SW480 (cell line): ENCODE measurements at regions not wholly inside any gene's neighbourhood (a gene's known extent, or its start where the extent isn't known, plus 50 kb on each side); places are given as distances from the start of the nearest gene placed in this dataset.
A peak's percentile ranks its signal among the peaks of the same experiment; 100 is the strongest.
"Not testable (repeated sequence)": the region's sequence is repeated elsewhere in the genome, so short reads cannot be mapped to it uniquely, and the experiment has no call there.

Experiments
- DNase-seq: peaks from one replicate; pipeline ENCODE4 v3.0.0-alpha.2; 2016; ENCODE audit warnings: low spot score

- no peak for DNase-seq
Observed at GRCh38 chr4:57234252-57234775, 124.1 kb upstream of the IGFBP7 start.

DNA sequence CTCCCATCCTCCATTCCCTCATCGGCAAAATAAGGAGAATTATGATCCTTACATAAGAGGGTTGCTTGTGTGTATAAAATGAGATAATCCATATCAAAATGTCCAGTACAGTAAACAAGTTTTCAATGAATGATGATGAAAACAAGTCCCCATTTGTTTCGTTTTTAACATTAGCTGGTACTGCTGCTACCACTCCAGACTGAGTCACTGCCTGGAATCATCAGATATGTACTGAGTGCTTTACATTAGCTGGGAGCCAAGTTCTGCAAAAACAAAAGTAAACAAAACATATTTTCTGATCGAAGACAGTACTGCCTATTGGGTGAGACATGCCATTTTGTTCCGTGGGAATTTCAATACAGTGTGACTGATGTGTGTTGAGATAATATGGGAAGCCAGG lies 123.2 kb upstream of the IGFBP7 start:
- DNase-seq: no peak

DNA sequence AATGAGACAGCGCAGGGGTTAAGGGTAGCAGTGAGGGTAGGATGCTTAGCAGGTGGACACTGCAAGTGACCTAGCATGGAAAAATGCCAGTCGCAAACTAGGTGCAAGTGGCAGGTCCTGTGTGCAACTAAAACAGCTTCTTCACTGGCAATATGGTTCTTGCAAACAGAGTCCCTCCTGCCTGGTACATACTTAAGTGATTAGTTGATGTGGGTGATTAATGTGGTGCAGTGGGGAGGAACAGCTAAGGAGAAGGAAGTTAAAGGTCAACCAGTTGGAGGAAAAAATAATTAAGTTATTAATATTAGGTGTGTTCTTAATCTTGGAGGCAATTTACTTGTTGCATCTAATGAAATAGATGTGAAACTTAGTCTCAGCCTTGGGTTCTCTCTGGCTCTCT lies 121.6 kb upstream of the IGFBP7 start:
- no peak for DNase-seq

DNA sequence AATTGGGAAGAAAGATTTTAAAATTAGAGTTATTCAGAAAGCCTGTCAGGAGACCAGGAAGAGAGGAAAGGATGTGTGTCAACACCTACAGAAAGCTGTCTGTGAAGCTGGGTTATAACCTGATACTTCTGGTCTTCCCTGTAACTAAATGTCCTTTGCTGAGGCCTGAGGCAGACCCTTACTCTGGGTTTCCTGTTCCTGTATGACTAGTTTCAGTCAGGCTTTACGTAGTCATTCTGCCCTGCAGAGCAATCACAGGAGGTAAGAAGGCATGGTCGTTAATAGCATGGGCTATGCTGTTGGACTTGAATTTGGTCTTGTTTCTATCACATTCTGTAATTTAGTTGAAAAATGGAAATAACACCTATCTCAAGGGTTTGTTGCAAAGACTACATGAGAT lies 110.5 kb upstream of the IGFBP7 start:
- DNase-seq: no peak

GRCh38 chr4:57220172-57220571 lies 110.0 kb upstream of the IGFBP7 start:
- DNase-seq: no peak

DNA sequence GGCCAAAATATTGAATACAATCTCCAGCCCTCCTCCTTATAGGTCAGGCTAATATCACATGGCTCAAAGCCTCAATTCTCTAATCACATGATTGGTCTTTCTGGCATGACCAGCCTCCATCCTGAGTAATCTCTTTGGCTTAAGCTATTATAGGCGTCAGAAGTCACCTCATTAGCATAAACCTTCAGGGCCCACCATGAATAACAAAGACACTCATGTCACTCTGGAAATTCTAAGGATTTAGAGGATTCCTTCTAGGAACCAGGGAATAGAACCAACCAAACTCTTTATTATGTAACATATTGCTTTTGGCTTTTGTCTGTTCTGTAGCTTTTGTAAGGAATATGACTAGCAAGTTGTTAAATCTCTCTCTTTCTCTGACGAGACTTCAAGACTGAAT lies 109.2 kb upstream of the IGFBP7 start:
- no peak for DNase-seq

DNA sequence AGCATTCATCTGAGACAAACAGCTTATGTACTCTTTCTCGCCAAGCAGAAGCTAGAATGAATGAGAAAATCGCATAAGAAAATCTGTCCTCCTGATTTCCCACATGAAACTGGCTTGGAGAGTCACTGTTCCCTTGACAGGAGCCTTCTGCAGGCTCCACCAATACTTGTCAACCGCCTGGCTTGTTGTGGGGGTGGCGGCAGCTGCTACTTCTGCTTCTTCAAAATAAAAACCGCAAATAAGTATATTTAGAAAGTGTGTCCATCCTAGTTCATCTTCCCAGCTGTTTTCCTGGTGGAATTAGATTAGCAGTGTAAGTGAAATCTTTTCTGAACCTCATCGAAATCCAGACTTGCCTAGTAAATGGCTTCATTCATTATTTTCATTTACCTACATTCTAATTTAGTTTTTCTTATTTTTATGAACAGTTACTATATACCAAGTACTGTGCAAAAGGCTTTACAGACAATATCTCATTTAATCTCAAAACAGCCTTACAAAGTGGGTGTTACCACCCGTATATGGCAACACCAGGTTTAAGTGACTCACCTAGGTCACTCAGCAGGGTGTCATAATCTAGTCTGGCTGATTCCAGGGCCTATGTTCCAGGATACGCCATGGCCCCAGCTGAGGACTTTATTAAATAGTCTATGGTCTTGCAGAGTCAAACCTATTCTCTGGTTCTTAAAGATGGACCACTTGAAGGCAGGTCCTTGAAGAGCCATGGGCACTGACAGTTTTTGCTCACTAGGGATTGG lies 104.6 kb upstream of the IGFBP7 start:
- DNase-seq: no peak

DNA sequence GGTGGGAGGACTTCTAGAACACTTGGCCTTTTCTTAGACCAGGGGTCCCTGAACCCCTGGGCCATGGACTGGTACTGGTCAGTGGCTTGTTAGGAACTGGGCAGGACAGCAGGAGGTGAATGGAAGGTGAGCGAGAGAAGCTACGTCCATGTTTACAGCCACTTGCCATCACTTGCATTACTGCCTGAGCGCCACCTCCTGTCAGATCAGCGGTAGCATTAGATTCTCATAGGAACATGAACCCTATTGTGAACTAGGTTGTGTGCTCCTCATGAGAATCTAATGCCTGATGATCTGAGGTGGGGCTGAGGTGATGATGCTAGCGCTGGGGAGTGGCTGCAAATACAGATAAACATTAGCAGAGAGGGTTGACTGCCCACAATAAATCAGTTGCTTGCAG lies 100.9 kb upstream of the IGFBP7 start:
- DNase-seq: no peak

GRCh38 chr4:57206172-57206571 lies 96.0 kb upstream of the IGFBP7 start:
- no peak for DNase-seq

- DNase-seq: no peak
Observed at GRCh38 chr4:57205580-57205979, 95.4 kb upstream of the IGFBP7 start.

- no peak for DNase-seq
Observed at GRCh38 chr4:57200799-57201327, 90.7 kb upstream of the IGFBP7 start.

GRCh38 chr4:57199267-57199666 lies 89.1 kb upstream of the IGFBP7 start:
- no peak for DNase-seq

DNA sequence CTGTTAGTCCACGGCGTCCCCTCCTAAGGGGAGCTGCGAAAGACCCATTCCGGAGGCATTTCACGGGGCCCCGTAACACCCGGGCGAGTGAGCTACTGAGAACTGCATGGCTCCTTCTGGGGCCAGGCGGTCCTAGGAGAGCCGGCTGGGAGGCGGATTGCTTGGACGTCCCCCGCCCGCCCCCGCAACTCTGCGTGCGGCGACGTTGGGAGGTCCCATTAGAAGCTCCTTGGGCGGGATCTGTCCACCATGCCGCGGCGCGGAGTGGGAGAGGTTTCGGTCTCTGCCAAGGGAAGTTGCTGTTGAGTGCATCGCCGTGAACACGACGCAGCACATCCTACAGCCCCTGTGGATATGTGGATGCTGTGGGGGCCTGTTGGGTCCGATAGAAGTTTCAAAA lies 85.4 kb upstream of the IGFBP7 start:
- DNase-seq: no peak

DNA sequence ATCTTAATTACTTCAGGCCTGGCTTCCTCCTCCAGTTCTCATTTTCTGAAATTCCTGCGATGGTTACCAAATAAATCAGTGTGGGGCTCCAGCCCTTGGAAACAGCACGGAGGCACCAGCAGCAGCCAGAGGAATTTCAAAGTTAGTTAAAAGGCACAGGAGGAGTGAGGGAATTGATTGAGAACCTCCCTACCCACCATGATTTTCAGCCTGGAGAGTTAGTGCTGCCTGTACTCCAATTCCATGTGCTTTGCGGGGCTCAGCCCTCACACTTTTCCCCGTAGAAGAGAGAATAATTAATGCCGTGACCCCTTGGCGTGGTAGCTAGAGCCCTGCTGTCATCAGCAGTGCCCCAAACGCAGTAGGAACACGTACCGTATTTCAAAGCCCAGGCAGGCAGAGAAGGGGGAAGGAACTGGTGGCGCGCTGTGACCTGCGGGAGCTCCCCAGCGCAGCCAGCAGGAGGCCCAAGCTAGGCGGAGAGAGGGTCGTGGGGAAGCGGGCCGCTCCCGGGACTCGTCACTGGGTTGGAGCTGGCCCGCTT lies 84.0 kb upstream of the IGFBP7 start:
- no peak for DNase-seq

DNA sequence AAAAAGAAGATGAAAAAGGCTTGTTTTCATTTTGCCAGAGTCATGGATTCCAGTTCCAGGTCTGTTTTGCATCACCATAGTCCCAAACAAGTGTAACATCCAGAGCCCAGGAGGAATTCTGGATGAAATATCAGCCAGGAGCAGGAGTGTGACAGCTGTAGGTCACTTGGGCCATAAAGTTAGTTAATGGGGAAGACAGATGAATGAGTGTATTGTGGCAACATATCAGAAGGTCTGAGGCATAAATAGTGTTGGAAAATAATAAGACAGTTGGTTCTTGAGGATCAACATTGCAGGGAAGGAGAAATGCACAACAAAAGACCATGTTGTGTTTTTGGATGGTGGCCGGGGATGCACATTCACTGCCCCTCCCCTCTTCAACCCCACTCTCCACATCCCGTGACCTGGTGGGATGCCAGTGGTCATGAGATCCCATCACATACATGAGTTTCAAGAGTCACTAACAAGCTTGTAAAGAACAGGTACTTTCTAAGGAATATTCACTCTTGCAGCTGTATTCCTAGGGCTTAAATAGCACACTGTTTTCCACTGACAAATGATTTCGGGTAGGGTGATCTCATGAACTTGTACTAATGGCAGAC lies 83.1 kb upstream of the IGFBP7 start:
- DNase-seq: no peak

GRCh38 chr4:57191523-57192034 lies 81.4 kb upstream of the IGFBP7 start:
- no peak for DNase-seq

GRCh38 chr4:57190601-57191481 lies 80.7 kb upstream of the IGFBP7 start:
- peak; percentile 15 for DNase-seq

DNA sequence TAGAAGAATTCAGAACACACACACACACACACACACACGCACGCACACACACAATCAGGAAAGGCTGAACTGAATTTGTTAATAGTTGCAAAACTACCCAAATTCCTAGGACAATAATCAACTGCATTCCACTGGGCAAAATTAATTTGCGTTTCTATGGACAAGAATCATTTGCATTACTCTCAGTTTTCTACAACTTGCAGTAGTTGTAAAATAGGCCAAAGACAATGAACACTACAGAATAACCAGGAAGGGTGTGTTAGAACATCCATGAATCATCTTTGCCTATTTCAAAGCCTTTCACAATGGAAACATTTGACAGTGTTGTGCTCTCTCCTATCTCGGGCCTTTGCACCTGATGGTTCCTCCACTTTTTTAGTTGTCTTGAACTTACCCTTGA lies 77.1 kb upstream of the IGFBP7 start:
- DNase-seq: no peak

DNA sequence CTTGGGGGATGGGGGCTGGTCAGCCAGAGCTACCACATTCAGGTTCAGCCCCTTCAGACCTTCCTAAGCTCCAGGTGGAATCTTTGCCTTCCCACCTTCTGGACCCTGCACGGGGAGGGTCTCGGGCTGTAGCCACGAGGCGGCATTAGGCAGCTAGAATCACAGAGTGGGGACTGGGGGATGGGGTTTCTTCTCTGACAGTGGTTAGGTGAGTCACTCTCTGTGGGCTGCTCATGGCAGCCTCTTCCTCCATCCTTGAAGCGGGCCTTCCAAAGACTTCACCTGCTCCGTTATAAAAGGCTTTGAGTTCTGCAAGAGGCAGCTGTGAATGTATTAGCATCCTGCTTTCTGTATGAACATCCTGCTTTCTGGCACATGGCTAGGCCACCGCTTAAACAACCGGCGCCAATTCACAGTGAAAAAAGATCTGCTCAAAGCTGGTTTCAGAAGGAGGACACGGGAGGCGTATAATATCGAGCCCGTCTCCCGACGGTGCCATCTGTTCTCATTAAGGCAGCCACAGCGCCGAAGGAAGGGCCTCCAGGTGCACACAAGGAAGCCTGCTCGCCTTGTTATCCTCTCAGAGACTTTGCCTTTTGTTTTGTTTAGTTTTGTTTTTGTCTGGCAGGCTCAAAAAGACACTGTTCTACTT lies 74.3 kb upstream of the IGFBP7 start:
- no peak for DNase-seq

- DNase-seq: no peak
Observed at GRCh38 chr4:57182132-57182874, 72.1 kb upstream of the IGFBP7 start.

DNA sequence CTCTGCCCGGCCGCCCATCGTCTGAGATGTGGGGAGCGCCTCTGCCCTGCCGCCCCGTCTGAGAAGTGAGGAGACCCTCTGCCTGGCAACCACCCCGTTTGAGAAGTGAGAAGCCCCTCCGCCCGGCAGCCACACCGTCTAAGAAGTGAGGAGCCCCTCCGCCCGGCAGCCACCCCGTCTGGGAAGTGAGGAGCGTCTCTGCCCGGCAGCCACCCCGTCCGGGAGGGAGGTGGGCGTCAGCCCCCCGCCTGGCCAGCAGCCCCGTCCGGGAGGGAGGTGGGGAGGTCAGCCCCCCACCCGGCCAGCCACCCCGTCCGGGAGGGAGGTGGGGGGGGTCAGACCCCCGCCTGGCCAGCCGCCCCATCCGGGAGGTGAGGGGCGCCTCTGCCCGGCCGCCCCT lies 63.0 kb upstream of the IGFBP7 start:
- DNase-seq: not testable (repeated sequence)
